Liver (tissue), 8 donors: ENCODE measurements at regions not wholly inside any gene's neighbourhood (a gene's known extent, or its start where the extent isn't known, plus 50 kb on each side); places are given as distances from the start of the nearest gene placed in this dataset.

Experiments
- DNase-seq: peaks from one replicate; pipeline ENCODE4 v3.0.0-alpha.2; 2017; ENCODE audit warnings: low spot score
- H3K27ac ChIP-seq, 2 donors: one replicate each; pipeline ENCODE4 v1.7.0; 2013; ENCODE audit warnings: inconsistent platforms in 2 of 2, low read length in 2 of 2, control low read depth in 1 of 2, low read depth in 1 of 2, mild to moderate bottlenecking in 1 of 2
- H3K27me3 ChIP-seq, 4 donors: one replicate each; pipeline versions ENCODE4 v1.6.1 to v1.7.0; 2013; ENCODE audit warnings: low read length in 3 of 4, inconsistent platforms in 1 of 4, mild to moderate bottlenecking in 1 of 4, moderate library complexity in 1 of 4; ENCODE audit not compliant: control insufficient read depth in 4 of 4, insufficient read depth in 4 of 4
- H3K36me3 ChIP-seq, 4 donors: one replicate each; pipeline versions ENCODE4 v1.6.1 to v1.7.0; 2013; ENCODE audit warnings: low read length in 3 of 4, mild to moderate bottlenecking in 3 of 4, low read depth in 1 of 4, moderate library complexity in 1 of 4; ENCODE audit not compliant: control insufficient read depth in 4 of 4, insufficient read depth in 3 of 4
- H3K4me1 ChIP-seq, 4 donors: one replicate each; pipeline versions ENCODE4 v1.6.1 to v1.7.0; 2013; ENCODE audit warnings: low read length in 3 of 4, mild to moderate bottlenecking in 3 of 4, moderate library complexity in 1 of 4; ENCODE audit not compliant: control insufficient read depth in 4 of 4, insufficient read depth in 4 of 4
- H3K4me3 ChIP-seq, 3 donors: one replicate each; pipeline versions ENCODE4 v1.6.1 to v1.7.0; 2013; ENCODE audit warnings: low read length in 3 of 3, control low read depth in 1 of 3, low read depth in 1 of 3, mild to moderate bottlenecking in 1 of 3
- H3K9ac ChIP-seq, 2 donors: one replicate each; pipeline ENCODE4 v1.7.0; 2013; ENCODE audit warnings: low read length in 2 of 2, mild to moderate bottlenecking in 2 of 2, moderate library complexity in 2 of 2, control low read depth in 1 of 2, low read depth in 1 of 2
- H3K9me3 ChIP-seq, 4 donors: one replicate each; pipeline versions ENCODE4 v1.6.1 to v1.7.0; 2013; ENCODE audit warnings: low read length in 3 of 4; ENCODE audit not compliant: control insufficient read depth in 4 of 4
- EGR1 ChIP-seq, 2 donors: IDR thresholded peaks; 2 replicates each; pipeline ENCODE4 v1.6.1; 2016 to 2018; ENCODE audit warnings: antibody characterized with exemption in 2 of 2, low read depth in 2 of 2
- FOXA1 ChIP-seq: IDR thresholded peaks from 2 replicates; pipeline ENCODE4 v1.6.1; 2016; ENCODE audit warnings: antibody characterized with exemption
- FOXA2 ChIP-seq: IDR thresholded peaks from 2 replicates; pipeline ENCODE4 v1.6.1; 2016; ENCODE audit warnings: antibody characterized with exemption
- GABPA ChIP-seq, 2 donors: IDR thresholded peaks in 1 of 2; conservative IDR thresholded peaks in 1 of 2; 2 replicates each; pipeline ENCODE4 v1.6.1; 2016; ENCODE audit warnings: antibody characterized with exemption in 2 of 2, mild to moderate bottlenecking in 1 of 2, moderate library complexity in 1 of 2
- HNF4A ChIP-seq, 2 donors: conservative IDR thresholded peaks; 2 replicates each; pipeline ENCODE4 v1.6.1; 2016; ENCODE audit warnings: antibody characterized with exemption in 2 of 2, mild to moderate bottlenecking in 2 of 2
- HNF4G ChIP-seq: IDR thresholded peaks from 2 replicates; pipeline ENCODE4 v1.6.1; 2016; ENCODE audit warnings: antibody characterized with exemption
- JUND ChIP-seq, 2 donors: IDR thresholded peaks; 2 replicates each; pipeline ENCODE4 v1.6.1; 2016; ENCODE audit warnings: antibody characterized with exemption in 2 of 2
- NR2F2 ChIP-seq: IDR thresholded peaks from 2 replicates; pipeline ENCODE4 v1.6.1; 2016; ENCODE audit warnings: antibody characterized with exemption
- RAD21 ChIP-seq, 2 donors: IDR thresholded peaks; 2 replicates each; pipeline ENCODE4 v1.6.1; 2016; ENCODE audit warnings: antibody characterized with exemption in 2 of 2, mild to moderate bottlenecking in 2 of 2
- RXRA ChIP-seq, 2 donors: IDR thresholded peaks; 2 replicates each; pipeline ENCODE4 v1.6.1; 2017 to 2018; ENCODE audit warnings: antibody characterized with exemption in 2 of 2, mild to moderate bottlenecking in 1 of 2
- SP1 ChIP-seq: IDR thresholded peaks from 2 replicates; pipeline ENCODE4 v1.6.1; 2018; ENCODE audit warnings: antibody characterized with exemption, mild to moderate bottlenecking
- TAF1 ChIP-seq: conservative IDR thresholded peaks from 2 replicates; pipeline ENCODE4 v1.6.1; 2016; ENCODE audit warnings: antibody characterized with exemption, mild to moderate bottlenecking
- YY1 ChIP-seq: IDR thresholded peaks from 2 replicates; pipeline ENCODE4 v1.6.1; 2016; ENCODE audit warnings: antibody characterized with exemption, mild to moderate bottlenecking
- WGBS: extraction: QIAGEN DNeasy Blood & Tissue Kit; methylation state at CpG from one replicate; pipeline ENCODE4 v1.1.7; 2013; 5-methylcytosine and 5-hydroxymethylcytosine counted together
- TF ChIP-seq, protein P1 (sequence below): IDR thresholded peaks from 2 replicates; pipeline ENCODE4 v1.6.1; 2016; ENCODE audit warnings: antibody characterized with exemption
- TF ChIP-seq, protein P2 (sequence below): IDR thresholded peaks from 2 replicates; pipeline ENCODE4 v1.6.1; 2016; ENCODE audit warnings: antibody characterized with exemption
- TF ChIP-seq, protein P3 (sequence below): IDR thresholded peaks from 2 replicates; pipeline ENCODE4 v1.6.1; 2016; ENCODE audit warnings: antibody characterized with exemption, mild to moderate bottlenecking
- TF ChIP-seq, protein P4 (sequence below): IDR thresholded peaks from 2 replicates; pipeline ENCODE4 v1.6.1; 2016; ENCODE audit warnings: antibody characterized with exemption
- TF ChIP-seq, protein P5 (sequence below): fragments of 150-350 bp; IDR thresholded peaks from 2 replicates; pipeline ENCODE4 v1.5.1; 2017; ENCODE audit warnings: improper control_type of control experiment, low read depth, low read length; ENCODE audit not compliant: missing input control
- donor health status: healthy.
- donor health status: healthy.
- donor health status: healthy.
- donor health status: healthy.
- donor health status: healthy.

DNA sequence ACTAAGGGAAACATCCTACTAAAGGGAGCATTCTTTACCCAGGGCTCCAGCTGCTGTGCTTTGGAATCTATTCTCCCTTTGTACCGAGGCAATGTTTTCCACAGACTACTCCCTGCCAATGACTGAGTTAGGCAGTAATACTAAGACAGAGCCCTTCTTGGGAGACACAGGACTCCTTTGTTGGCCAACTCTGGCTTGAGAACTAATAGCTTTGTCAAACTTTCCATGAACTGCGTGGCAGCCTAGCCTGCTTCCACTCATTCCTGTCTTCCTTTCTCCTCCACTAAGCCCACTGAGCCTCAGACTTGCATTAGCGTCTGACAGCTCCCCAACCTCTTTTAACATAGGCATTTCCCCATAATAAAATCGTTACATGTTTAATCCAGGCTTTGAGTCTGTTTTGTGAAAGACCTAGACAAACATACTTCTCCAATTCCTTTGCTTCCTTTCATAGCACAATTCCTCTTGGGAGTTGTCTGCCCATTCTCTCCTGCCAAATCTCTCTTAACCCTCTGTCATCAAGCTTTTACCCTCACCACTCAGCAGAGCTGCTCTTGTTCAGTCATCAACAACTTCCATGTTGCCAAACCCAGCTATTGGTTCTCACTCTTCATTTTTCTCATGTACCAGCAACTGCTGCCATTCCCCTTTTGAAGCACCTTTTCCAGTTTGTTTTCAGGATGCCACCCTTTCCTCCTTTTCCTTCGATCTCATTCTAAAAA, 300.3 kb upstream of the IGFBP7 start:
- H3K9ac ChIP-seq = no peak overlapping the region
- no peak overlapping the region for H3K27ac ChIP-seq
- H3K27me3 ChIP-seq = peaks cover 0 to 4% (median 0%) of the 10 kb centered on the region in 4 donors
- TF ChIP-seq EGR1 (IDR thresholded peaks at IDR 0.05; ENCODE audit: low read depth in 2 of 2) = no peak
- TF ChIP-seq SP1 = no peak
- TF ChIP-seq, protein P1, sequence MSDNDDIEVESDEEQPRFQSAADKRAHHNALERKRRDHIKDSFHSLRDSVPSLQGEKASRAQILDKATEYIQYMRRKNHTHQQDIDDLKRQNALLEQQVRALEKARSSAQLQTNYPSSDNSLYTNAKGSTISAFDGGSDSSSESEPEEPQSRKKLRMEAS = no peak
- TF ChIP-seq, protein P2, sequence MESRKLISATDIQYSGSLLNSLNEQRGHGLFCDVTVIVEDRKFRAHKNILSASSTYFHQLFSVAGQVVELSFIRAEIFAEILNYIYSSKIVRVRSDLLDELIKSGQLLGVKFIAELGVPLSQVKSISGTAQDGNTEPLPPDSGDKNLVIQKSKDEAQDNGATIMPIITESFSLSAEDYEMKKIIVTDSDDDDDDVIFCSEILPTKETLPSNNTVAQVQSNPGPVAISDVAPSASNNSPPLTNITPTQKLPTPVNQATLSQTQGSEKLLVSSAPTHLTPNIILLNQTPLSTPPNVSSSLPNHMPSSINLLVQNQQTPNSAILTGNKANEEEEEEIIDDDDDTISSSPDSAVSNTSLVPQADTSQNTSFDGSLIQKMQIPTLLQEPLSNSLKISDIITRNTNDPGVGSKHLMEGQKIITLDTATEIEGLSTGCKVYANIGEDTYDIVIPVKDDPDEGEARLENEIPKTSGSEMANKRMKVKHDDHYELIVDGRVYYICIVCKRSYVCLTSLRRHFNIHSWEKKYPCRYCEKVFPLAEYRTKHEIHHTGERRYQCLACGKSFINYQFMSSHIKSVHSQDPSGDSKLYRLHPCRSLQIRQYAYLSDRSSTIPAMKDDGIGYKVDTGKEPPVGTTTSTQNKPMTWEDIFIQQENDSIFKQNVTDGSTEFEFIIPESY = no peak
- TF ChIP-seq FOXA1 = no peak
- TF ChIP-seq HNF4G = no peak
- TF ChIP-seq NR2F2 = no peak
- TF ChIP-seq GABPA (IDR thresholded peaks at IDR 0.05 in 1 of 2, conservative IDR thresholded peaks at IDR 0.05 in 1 of 2) = no peak
- TF ChIP-seq TAF1 = no peak
- TF ChIP-seq, protein P3, sequence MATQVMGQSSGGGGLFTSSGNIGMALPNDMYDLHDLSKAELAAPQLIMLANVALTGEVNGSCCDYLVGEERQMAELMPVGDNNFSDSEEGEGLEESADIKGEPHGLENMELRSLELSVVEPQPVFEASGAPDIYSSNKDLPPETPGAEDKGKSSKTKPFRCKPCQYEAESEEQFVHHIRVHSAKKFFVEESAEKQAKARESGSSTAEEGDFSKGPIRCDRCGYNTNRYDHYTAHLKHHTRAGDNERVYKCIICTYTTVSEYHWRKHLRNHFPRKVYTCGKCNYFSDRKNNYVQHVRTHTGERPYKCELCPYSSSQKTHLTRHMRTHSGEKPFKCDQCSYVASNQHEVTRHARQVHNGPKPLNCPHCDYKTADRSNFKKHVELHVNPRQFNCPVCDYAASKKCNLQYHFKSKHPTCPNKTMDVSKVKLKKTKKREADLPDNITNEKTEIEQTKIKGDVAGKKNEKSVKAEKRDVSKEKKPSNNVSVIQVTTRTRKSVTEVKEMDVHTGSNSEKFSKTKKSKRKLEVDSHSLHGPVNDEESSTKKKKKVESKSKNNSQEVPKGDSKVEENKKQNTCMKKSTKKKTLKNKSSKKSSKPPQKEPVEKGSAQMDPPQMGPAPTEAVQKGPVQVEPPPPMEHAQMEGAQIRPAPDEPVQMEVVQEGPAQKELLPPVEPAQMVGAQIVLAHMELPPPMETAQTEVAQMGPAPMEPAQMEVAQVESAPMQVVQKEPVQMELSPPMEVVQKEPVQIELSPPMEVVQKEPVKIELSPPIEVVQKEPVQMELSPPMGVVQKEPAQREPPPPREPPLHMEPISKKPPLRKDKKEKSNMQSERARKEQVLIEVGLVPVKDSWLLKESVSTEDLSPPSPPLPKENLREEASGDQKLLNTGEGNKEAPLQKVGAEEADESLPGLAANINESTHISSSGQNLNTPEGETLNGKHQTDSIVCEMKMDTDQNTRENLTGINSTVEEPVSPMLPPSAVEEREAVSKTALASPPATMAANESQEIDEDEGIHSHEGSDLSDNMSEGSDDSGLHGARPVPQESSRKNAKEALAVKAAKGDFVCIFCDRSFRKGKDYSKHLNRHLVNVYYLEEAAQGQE = no peak
- TF ChIP-seq RAD21 (IDR thresholded peaks at IDR 0.05) = no peak
- TF ChIP-seq, protein P4, sequence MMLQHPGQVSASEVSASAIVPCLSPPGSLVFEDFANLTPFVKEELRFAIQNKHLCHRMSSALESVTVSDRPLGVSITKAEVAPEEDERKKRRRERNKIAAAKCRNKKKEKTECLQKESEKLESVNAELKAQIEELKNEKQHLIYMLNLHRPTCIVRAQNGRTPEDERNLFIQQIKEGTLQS = no peak
- TF ChIP-seq YY1 = no peak
- TF ChIP-seq, protein P5, sequence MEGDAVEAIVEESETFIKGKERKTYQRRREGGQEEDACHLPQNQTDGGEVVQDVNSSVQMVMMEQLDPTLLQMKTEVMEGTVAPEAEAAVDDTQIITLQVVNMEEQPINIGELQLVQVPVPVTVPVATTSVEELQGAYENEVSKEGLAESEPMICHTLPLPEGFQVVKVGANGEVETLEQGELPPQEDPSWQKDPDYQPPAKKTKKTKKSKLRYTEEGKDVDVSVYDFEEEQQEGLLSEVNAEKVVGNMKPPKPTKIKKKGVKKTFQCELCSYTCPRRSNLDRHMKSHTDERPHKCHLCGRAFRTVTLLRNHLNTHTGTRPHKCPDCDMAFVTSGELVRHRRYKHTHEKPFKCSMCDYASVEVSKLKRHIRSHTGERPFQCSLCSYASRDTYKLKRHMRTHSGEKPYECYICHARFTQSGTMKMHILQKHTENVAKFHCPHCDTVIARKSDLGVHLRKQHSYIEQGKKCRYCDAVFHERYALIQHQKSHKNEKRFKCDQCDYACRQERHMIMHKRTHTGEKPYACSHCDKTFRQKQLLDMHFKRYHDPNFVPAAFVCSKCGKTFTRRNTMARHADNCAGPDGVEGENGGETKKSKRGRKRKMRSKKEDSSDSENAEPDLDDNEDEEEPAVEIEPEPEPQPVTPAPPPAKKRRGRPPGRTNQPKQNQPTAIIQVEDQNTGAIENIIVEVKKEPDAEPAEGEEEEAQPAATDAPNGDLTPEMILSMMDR = no peak
- TF ChIP-seq HNF4A (conservative IDR thresholded peaks at IDR 0.05) = no peak
- TF ChIP-seq JUND (IDR thresholded peaks at IDR 0.05) = no peak
- no peak for TF ChIP-seq FOXA2
- TF ChIP-seq RXRA (IDR thresholded peaks at IDR 0.05) = no peak
- H3K4me1 ChIP-seq = no peaks in the 10 kb centered on the region
- no peak overlapping the region for H3K4me3 ChIP-seq
- DNase-seq = no peak
- H3K36me3 ChIP-seq = no peaks in the 10 kb centered on the region
- peaks cover 0 to 2% (median 0%) of the 10 kb centered on the region in 4 donors for H3K9me3 ChIP-seq
- 53% methylated on average over 5 of the region's 5 CpGs for WGBS
